Endothelial cell of umbilical vein (primary cell): ENCODE measurements at regions not wholly inside any gene's neighbourhood (a gene's known extent, or its start where the extent isn't known, plus 50 kb on each side); places are given as distances from the start of the nearest gene placed in this dataset.

ENCODE experiments used
- BruUV-seq: library from RNA; stranded (reverse); fragments of 400-500 nt; replicated peaks from 2 replicates; lab custom pipeline; 2021; lab: Mats Ljungman, UMichigan
- CTCF ChIA-PET: fragments of 300-600, 350-600 bp; sonication (Branson Sonifier 250); formaldehyde crosslinking; loops from one replicate; lab custom pipeline; 2021; ENCODE audit warnings: antibody characterized with exemption, inconsistent platforms; lab: Charles Lee
- POLR2A ChIA-PET: fragments of 300-600, 350-600 bp; sonication (Branson Sonifier 250); formaldehyde crosslinking; loops from one replicate; lab custom pipeline; 2021; ENCODE audit warnings: antibody characterized with exemption, inconsistent platforms; lab: Charles Lee
- DNase-seq: peaks from one replicate; pipeline ENCODE4 v3.0.0-alpha.2; 2011; ENCODE audit warnings: low read depth, low spot score
- FAIRE-seq: peaks from 2 replicates; lab custom pipeline; 2011; peaks lifted over from hg19 to GRCh38; lab: Jason Lieb, UNC
- H2AFZ ChIP-seq: 2 replicates; pipeline ENCODE4 v1.6.0; 2012; ENCODE audit warnings: low read depth, low read length, control low read depth, inconsistent platforms
- H3K27ac ChIP-seq: 2 replicates; pipeline ENCODE4 v1.5.1; 2011; ENCODE audit warnings: low read depth, mild to moderate bottlenecking, control low read depth, low read length, moderate library complexity; ENCODE audit not compliant: insufficient read depth
- H3K27me3 ChIP-seq, 2 experiments: 2 replicates each; pipeline versions ENCODE4 v1.6.0 to v1.6.1; 2011; ENCODE audit warnings: low read length in 2 of 2, mixed read lengths in 1 of 2; ENCODE audit not compliant: control insufficient read depth in 2 of 2, insufficient read depth in 2 of 2
- H3K36me3 ChIP-seq, 2 experiments: 2 replicates in 1 of 2; 3 replicates in 1 of 2; pipeline ENCODE4 v1.5.1; 2011; ENCODE audit warnings: low read length in 2 of 2, mild to moderate bottlenecking in 1 of 2, moderate library complexity in 1 of 2; ENCODE audit not compliant: control insufficient read depth in 2 of 2, insufficient read depth in 2 of 2; ENCODE audit errors: extremely low read depth in 1 of 2
- H3K4me1 ChIP-seq: 3 replicates; pipeline ENCODE4 v1.5.1; 2011; ENCODE audit warnings: mild to moderate bottlenecking, low read length; ENCODE audit not compliant: control insufficient read depth, insufficient read depth; ENCODE audit errors: extremely low read depth
- H3K4me2 ChIP-seq: 2 replicates; pipeline ENCODE4 v1.6.1; 2011; ENCODE audit warnings: low read length, control low read depth, mixed read lengths; ENCODE audit not compliant: insufficient read depth
- H3K4me3 ChIP-seq, 3 experiments: fragments of 200-600 bp in 1 of 3; sonication (generic), shearing (Covaris generic) in 1 of 3; replicated peaks in 1 of 3; 2 replicates each; pipeline ENCODE4 v1.5.1; 2011 to 2016; ENCODE audit warnings: control low read depth in 3 of 3, low read length in 3 of 3, mild to moderate bottlenecking in 2 of 3, inconsistent platforms in 1 of 3, low read depth in 1 of 3, moderate library complexity in 1 of 3; ENCODE audit not compliant: insufficient read depth in 1 of 3
- H3K79me2 ChIP-seq: 2 replicates; pipeline ENCODE4 v1.6.0; 2012; ENCODE audit warnings: low read length, inconsistent platforms; ENCODE audit not compliant: control insufficient read depth, insufficient read depth
- H3K9ac ChIP-seq: replicated peaks from 2 replicates; pipeline ENCODE3; 2011; ENCODE audit warnings: low read length, control low read depth; ENCODE audit not compliant: insufficient read depth; ENCODE audit errors: extremely low read depth
- H3K9me1 ChIP-seq: replicated peaks from 3 replicates; pipeline ENCODE4 v1.6.0; 2011; ENCODE audit warnings: mild to moderate bottlenecking, low read length; ENCODE audit not compliant: control insufficient read depth, insufficient read depth; ENCODE audit errors: extremely low read depth
- H3K9me3 ChIP-seq: replicated peaks from 2 replicates; pipeline ENCODE4 v1.5.1; 2012; ENCODE audit warnings: low read length, inconsistent platforms; ENCODE audit not compliant: control insufficient read depth, insufficient read depth
- H4K20me1 ChIP-seq: replicated peaks from 2 replicates; pipeline ENCODE3; 2011; ENCODE audit warnings: mild to moderate bottlenecking, low read length; ENCODE audit not compliant: control insufficient read depth, insufficient read depth; ENCODE audit errors: extremely low read depth
- FOS ChIP-seq: IDR thresholded peaks from 2 replicates; pipeline ENCODE4 v1.6.1; 2011; ENCODE audit warnings: mild to moderate bottlenecking, low read length, moderate library complexity, borderline replicate concordance; ENCODE audit not compliant: insufficient read depth
- GATA2 ChIP-seq: IDR thresholded peaks from 2 replicates; pipeline ENCODE4 v1.7.0; 2011; ENCODE audit warnings: low read depth, mild to moderate bottlenecking, moderate library complexity, mixed read lengths, low read length; ENCODE audit not compliant: insufficient read length, insufficient read depth
- POLR2A ChIP-seq: IDR thresholded peaks from 2 replicates; pipeline ENCODE4 v1.6.1; 2012; ENCODE audit warnings: low read depth, mild to moderate bottlenecking, control low read depth, low read length
- POLR2AphosphoS5 ChIP-seq: IDR thresholded peaks from 2 replicates; pipeline ENCODE4 v1.6.1; 2012; ENCODE audit warnings: low read depth, mild to moderate bottlenecking, control low read depth, low read length, moderate library complexity; ENCODE audit not compliant: insufficient read depth
- dilution Hi-C: fragments of 300-500 bp; cut with MboI; formaldehyde crosslinking; loops from one replicate; pipeline ENCODE4 v1.15.0; 2019; ENCODE audit warnings: low sequenced_read_pairs; ENCODE audit not compliant: extremely low pct_ligation_motif_present
- intact Hi-C: fragments of 100-400 bp; cut with micrococcal nuclease; formaldehyde crosslinking; loops from one replicate; pipeline ENCODE4 v1.10.0; 2022
- TF ChIP-seq, protein P1 (sequence below), 2 donors: IDR thresholded peaks; 1 replicate in 1 of 2; 2 replicates in 1 of 2; pipeline ENCODE4 v1.5.1; 2011; ENCODE audit warnings: low read length in 2 of 2, mild to moderate bottlenecking in 2 of 2, moderate library complexity in 2 of 2, control low read depth in 1 of 2, inconsistent platforms in 1 of 2, low read depth in 1 of 2; ENCODE audit not compliant: insufficient read depth in 1 of 2; ENCODE audit errors: extremely low read depth in 1 of 2
- TF ChIP-seq, protein P2 (sequence below): IDR thresholded peaks from 2 replicates; pipeline ENCODE4 v1.6.1; 2011; ENCODE audit not compliant: insufficient read depth, insufficient read length

DNA sequence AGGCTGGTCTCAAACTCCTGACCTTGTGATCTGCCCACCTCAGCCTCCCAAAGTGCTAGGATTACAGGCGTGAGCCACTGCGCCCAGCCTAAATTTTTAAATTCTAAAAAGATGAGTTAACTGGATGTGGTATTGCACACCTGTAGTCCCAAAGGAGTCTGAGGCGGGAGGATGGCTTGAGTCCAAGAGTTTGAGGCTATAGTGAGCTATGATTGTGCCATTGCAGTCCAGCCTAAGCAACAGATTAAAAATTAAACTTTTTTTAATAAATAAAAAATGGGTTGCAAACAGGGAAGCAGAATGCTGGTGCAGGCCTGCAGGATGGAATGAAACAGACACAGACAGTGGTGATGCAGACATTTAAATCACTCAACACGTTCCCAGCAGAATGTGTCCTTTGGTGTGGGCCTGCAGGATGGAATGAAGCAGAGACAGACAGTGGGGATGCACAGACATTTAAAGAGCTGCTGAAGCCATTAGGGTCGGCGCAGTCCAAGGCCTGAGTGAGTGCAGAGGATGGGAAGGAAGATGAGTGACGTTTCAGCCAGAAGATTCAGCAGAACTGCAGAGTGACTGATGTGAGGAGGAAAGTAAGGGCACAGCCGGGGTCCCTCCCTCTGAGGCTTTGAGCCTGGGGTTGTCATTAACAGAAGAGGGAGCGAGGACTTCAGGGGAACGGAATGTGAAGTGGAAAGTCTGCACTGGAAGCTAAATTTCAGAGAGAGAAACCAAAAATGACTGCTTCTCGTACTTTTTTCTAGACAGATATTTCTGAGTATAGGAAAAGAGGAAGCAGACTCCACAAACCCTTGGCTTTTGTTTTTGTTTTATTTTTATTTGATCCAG, 117.5 kb downstream of the RIN2 start:
- CTCF ChIA-PET = interaction anchor here (1.3 kb wide), 1 partner anchor 8 kb away, joined by 4 read pairs; no protein-coding TSS in a partner anchor
- DNase-seq (no peak), FAIRE-seq (no peak)
- Histone ChIP-seq H3K27me3 (no peaks in the 10 kb centered on the region), H2AFZ (no peak overlapping the region), H3K27ac (no peak overlapping the region), H3K36me3 (no peaks in the 10 kb centered on the region), H3K79me2 (no peaks in the 10 kb centered on the region), H3K9ac (no peak overlapping the region), H3K4me2 (no peak overlapping the region), H3K4me3 (no peak overlapping the region), H3K9me3 (no peaks in the 10 kb centered on the region), H3K9me1 (no peaks in the 10 kb centered on the region), H4K20me1 (no peaks in the 10 kb centered on the region), H3K4me1 (no peaks in the 10 kb centered on the region)
- no TSS peak for BruUV-seq
- POLR2A ChIA-PET = no interaction called here
- intact Hi-C loops = no loop called here
- TF ChIP-seq, protein P1, sequence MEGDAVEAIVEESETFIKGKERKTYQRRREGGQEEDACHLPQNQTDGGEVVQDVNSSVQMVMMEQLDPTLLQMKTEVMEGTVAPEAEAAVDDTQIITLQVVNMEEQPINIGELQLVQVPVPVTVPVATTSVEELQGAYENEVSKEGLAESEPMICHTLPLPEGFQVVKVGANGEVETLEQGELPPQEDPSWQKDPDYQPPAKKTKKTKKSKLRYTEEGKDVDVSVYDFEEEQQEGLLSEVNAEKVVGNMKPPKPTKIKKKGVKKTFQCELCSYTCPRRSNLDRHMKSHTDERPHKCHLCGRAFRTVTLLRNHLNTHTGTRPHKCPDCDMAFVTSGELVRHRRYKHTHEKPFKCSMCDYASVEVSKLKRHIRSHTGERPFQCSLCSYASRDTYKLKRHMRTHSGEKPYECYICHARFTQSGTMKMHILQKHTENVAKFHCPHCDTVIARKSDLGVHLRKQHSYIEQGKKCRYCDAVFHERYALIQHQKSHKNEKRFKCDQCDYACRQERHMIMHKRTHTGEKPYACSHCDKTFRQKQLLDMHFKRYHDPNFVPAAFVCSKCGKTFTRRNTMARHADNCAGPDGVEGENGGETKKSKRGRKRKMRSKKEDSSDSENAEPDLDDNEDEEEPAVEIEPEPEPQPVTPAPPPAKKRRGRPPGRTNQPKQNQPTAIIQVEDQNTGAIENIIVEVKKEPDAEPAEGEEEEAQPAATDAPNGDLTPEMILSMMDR (IDR thresholded peaks at IDR 0.05; ENCODE audit: extremely low read depth in 1 of 2, insufficient read depth in 1 of 2, low read depth in 1 of 2, low read length in 2 of 2) = no peak
- TF ChIP-seq POLR2A (no peak), FOS (no peak), POLR2AphosphoS5 (no peak), GATA2 (no peak)
- TF ChIP-seq, protein P2, sequence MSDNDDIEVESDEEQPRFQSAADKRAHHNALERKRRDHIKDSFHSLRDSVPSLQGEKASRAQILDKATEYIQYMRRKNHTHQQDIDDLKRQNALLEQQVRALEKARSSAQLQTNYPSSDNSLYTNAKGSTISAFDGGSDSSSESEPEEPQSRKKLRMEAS = no peak
- dilution Hi-C loops = no loop called here
